Retina (tissue), 1 donor: ENCODE measurements at regions not wholly inside any gene's neighbourhood (a gene's known extent, or its start where the extent isn't known, plus 50 kb on each side); places are given as distances from the start of the nearest gene placed in this dataset.

Experiments
- DNase-seq: peaks from one replicate; pipeline ENCODE4 v3.0.0-alpha.2; 2016

DNA sequence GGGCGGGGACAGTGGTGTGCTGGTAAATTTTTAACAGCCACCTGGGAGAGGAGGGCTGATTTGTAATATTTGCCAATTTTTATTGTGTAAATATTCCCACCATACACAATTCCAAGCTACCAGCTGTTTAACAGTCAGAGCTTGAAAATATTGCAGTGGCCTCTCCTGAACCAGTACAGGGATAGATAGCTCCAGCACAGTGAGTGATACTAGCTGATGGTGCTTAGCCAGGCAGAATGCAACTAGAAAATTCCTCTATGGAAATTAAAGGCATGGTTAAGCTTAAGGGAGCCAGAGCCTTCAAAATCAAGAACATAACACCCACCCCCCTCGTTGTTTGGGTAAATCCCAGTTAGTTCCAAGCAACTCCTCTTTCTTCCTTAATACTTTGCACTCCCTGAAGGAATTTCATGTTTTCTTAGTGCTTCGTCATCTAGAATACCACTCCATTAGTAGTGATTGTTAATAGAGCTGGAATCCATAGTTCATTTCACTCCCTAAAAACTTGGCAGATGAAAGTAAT lies 96.6 kb downstream of the CYB561 start:
- no peak for DNase-seq

DNA sequence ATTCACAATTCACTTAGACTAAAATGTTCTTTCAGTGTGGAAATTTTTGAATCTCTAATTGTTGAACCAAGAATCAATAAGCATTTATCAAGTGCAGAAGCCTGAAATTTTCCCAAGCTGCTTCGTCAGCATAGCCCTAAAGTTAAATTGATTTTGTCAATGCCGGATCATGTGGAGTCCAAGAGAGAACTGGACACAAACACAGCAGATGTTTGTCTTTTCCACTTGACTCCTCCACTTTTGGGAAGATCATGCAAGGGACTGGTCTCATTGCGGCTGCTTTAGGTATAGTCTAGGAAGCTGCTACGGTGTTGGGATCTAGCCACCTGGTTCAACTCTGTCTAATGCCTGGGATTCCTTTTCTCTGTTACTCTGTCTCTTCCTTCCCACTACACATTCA lies 95.7 kb downstream of the CYB561 start:
- DNase-seq = no peak

DNA sequence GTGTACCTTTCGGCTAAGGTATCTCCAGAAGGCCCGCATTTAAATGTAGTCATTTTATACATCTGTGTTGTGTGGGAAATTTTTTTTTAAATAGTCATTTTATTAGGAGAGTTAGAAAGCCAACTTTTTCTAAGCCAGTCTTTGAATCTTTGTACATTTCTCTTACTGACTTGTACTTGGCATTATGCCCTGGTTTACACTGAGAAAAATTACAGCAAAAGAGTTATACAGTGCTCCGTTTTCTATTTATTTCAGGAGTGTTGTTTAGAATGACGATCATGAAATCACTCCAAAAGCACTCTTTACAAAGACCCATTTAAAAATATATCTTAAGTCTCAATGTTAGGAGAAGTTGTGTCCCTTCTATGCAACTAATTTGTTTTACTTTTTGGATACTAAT lies 91.8 kb downstream of the CYB561 start:
- no peak for DNase-seq

DNA sequence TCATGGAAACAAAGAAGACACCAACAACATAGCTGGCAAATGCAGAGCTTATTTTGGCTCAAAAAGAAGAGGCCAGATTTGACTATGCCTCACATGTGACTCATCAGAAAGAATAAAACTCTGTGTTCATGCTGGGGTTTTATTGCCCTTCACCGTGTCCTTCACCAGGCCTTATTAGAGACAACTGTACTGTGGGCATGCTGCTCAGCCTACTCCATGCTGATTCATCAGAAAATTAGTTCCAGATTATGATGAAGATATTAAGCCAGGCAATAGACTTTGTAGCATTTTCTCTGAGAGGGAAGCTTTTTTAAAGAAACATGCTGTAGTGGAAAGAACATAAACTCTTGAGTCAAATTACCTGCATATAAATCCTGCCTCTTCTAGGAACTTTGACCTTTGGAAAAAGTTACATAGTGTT lies 89.8 kb downstream of the CYB561 start:
- no peak for DNase-seq

DNA sequence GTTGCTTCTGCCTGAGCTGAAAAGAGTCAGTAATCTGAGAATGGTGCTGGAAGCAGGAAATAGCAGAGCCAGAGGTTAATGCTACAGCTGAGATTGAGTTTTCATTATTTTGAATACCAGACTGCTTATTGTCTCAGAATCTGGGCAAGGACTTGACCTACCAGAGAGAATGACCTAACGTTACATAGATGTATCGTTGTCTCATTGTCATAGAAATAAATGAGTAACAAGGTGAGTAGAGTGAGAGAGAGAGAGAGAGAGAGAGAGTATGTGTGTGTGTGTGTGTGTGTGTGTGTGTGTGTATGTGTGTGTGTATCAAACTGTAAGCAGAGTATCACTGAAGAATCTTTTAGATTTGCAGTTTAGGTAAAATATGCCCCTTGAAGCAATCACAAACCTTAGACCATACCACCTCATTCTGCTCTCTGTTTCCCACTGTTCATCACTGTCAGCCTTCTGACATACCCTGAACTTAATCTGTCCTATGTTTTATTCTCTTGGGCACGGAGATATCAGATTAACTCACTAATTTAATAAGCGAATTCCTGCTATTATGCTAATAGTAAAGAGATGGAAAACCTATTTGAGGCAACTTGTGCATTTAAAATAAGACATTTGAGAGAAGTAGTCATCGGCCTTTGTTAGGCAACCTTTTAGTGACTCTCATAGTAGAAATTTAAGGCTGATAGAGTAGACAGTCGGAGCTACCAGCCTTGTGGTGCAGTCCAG lies 87.8 kb downstream of the CYB561 start:
- no peak for DNase-seq

DNA sequence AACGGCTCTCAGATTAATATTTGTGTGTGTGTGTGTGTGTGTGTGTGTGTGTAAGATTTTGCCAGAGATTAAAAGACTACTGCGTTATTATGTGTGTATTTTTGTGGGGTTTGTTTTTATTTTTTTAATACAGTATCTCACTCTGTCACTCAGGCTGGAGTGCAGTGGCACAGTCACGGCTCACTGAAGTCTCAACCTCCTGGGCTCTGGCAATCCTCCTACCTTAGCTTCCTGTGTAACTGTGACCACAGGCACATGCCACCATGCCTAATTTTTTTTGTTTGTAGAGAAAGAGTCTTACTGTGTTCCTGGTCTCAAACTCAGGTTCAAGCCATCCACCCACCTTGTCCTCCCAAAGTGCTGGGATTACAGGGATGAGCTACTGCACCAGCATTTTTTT lies 87.2 kb downstream of the CYB561 start:
- DNase-seq = no peak

DNA sequence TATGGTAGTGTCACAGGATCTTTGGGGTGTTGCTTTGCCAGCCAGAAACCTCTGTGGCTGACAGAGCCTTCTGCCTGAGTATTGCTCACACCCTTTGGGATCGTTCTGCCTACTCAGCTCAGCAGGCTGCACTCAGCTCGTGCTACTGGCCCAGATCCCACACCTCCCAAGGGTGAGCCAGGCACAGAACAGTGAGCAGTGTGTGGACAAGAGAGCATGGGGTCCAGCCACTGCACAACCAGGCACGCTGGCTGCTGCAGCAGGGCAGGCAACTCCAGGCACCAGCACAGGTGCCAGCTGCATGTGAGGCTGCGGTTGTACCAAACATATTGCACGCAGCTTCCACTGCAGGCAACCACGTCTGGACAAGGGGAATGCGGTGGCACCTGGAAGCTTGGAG lies 84.9 kb downstream of the CYB561 start:
- no peak for DNase-seq

DNA sequence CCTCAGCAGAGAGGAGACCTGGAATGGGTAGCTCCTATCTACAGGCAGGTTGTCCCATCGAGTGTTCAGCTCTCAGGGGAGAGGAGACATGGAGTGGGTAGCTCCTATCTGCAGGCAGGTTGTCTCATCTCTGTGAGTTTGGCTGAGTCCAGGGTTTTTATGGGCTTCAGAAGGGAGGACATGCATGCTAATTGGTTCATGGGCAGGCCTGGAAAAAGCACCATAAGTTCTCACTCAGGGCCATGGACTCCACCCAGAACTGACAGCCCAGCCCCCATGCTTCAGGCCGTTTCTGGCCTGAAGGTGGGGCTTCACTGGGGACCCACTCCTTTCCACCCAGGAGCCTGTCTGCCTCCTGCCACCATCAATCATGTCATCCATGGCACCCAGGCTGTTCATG lies 84.0 kb downstream of the CYB561 start:
- DNase-seq = no peak

DNA sequence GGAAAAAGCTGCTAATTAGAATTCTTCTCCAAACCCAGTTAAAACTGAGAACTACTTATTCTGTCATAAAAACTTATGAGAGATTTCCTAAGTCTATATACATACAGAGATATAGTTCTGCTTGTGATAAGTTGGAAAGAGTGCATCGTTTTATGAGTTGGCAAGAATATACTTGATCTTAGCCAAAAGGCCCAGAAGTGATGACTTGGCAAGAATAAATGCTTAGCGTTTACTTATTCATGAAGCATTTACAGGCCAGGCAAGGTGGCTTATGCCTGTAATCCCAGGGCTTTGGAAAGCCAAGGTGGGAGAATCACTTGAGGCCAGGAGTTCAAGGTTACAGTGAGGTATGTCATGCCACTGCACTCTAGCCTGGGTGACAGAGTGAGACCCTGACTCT lies 81.7 kb downstream of the CYB561 start:
- no peak for DNase-seq

DNA sequence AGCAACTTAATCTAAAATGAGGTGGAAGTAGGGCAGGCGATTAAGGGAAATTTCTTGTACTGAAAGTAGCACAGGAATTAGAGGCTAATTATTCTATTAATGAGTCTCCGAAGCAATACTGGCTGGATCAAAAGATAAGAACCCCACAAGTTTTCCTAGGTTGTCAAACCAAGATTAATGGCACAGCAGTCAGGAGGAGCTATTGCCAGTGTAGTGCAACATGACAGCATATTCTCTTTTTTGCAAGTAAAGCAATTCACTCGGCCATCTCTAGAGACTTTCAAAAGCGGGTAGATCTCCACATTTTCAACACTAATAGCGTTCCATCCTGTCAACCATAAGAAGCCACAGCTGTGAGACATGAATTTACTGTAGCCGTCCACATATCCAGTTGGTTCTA lies 81.2 kb downstream of the CYB561 start:
- DNase-seq = peak; percentile 16

DNA sequence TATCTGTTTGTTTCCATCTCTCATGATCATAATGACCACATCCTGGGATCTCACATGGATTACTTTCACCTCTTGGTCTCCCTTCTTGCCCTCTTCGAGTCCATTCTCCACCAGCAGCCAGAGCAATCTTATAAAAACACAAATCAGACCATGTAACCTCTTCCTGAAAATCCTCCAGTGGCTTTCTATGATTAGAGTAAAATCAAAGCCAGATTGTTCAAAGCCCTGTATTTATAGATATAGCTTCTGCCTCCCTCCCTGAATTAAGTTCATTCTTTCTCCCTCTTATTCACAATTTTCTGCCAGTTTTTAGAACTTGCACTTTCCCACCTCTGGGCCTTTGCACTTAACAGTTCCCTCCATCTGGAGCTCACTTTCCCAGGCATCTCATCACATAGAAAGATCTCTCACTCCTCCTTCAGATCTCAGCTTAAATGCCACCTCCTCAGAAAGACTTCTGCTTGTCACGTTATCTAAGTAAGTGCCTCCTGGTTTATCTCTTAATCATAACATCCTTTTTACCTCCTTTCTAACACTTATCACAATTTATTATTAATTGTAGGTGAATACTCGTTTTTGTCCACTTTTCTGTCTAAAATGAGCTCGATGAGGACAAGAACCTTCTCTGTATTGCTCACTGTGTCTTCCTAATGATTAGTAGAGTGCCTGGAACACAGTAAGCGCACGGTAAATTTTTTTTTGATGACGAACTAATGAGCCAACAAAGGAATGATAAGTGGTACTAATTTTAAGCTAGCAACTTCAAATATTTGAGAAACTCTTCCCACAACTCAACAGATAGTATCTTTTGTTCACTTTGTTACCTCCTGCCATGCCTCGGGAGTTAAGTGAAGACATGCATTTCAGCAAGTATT lies 80.5 kb downstream of the CYB561 start:
- no peak for DNase-seq

DNA sequence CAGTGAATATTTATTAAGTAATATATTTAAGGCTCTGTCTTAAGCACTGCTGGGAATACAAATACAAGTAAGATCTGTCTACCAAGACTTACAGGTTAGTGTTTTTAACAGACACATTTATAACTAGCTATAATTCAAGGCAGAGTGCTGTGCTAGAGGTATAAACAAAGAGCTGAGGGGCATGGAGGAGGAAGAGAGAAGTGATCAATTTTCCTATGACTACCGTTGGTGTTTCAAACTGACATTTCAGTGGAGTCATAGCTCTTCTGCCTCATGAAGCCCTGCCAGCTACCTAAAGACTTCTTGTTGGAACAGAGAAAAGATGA lies 79.9 kb downstream of the CYB561 start:
- no peak for DNase-seq

DNA sequence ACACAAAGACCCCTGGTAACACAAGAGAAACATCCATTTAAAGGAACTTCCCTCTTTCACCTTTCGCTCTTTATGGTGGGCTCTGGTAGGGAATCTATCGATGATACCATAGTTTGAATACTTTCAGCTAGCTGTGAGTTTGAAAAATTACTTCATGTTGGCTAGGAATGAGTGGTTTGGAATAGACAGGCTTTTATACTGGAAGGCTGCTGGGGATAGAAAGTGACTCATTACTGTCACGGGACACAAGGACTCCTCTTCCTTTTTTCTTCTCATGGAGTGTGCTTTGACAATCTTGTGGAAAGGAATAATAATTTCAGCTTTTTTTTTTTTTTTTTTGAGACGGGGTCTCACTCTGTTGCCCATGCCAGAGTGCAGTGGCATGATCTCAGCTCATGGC lies 76.9 kb downstream of the CYB561 start:
- DNase-seq = no peak

DNA sequence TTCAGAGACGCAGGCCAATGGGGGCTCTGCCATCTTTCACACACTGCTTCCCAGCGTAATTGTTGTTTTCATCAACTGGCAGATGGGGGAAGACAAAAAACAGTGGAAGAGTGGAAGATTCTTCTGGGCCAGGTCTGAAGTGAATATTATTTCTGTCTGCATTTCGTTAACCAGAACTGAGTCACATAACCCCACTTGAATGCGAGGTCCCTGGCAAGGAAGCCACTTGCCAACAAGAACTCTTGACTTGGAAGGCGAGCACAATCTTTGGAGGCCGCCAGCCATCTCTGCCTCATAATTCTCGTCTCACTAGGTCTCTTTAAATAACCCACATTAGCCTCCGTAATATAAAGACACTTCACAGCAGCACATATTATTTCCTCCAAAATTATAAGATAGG lies 75.4 kb downstream of the CYB561 start:
- DNase-seq = no peak

DNA sequence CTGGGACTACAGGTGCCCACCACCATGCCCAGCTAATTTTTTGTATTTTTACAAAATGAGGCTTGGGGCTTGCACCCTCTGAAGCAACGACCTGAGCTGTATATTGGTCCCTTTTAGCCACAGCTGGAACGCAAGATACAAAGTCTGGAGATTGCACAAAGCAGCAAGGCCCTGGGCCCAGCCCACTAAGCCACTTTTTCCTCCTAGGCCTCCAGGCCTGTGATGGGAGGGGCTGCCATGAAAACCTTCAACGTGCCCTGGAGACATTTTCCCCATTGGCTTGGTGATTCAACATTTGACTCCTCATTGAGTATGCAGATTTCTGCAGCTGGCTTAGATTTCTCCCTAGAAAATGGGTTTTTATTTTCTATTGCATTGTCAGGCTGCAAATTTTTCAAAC lies 69.2 kb downstream of the CYB561 start:
- DNase-seq = no peak

DNA sequence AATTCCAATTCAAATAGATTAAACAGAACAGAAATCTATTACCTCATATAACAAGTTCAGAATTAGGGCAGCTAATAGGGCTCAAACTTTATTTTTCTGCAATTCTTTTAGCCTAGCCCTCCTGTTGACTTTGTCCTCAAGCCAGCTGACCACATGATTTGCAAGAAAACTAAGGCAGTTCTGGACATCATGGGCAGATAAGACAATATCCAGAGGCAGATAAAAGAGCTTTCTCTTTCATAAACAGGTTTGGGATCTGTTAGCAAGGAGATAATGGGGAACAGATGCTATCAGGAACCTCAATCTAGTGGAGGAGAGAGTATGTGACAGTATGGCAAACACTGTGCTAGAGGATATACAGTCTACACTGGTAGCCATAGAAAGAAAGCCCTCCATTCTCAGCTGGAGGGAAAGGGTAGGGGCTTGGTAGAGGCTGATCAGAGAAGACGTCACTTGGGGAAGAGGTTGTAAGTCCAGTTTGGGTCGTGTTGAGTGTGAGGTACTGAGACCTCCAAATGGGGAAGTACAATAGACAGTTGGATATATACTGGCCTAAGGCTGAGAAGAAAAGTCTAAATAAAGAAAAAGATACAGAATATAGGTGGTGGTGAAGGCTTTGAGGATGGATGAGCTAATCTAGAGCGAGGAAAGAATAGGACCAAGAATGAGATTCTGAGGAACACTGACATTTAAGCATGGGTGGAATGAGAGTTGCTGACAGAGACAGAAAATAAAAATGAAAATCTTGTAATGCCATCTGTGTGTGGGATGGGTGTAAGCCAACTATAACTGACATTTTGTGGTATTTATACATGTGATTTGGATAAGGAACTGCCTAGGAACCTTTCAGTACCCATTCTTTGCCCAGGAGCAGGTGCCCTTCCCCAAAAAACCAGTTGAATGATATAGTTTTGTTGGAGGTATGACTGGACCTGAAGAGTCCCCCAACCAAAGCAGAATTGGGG lies 67.4 kb downstream of the CYB561 start:
- no peak for DNase-seq

DNA sequence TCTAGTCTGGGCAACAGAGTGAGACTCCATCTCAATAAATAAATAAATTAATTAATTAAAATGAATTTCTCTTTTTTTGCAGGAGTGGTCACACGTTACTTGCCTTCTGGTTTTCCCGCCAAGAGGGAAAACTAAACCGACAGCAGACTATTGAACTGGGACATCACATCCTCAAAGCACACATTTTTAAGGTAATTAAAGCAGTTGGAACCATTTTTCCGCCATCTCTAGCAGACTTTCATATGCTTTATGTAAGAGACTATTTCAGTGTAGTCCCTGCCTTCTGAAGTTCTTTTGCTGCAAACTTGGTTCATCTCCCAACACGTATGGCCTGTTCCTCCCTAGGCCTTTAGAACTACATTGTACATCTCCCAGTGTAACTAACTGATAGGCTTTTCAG lies 66.5 kb downstream of the CYB561 start:
- DNase-seq = no peak

DNA sequence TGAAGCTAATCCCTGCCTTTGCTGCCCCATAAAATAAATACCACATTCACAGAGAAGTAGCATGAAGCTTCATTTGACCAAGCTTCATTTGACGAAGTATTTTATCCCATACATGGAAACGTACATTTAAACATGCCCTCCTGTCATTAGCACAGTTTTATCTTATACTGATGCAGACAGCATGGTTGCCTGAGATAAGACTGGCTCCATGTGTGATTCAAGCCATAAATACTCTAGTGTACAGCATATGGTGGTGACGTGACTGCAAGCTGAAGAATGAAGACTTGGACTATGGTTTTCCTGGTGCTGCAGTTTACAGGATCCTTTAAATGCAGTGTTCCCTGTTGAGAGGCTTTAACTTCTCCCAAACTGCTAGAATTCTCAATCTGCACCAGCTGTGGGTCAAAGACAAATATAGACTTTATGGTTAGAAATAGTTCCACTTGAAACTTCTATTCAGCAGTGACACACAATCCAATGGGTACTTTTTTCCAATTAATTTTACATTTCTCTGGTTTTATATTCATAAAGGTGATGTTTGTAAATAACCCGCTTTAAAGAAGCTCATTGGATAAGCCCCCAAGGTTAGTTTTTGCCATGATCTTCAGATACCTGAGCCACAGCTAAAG lies 64.9 kb downstream of the CYB561 start:
- no peak for DNase-seq

DNA sequence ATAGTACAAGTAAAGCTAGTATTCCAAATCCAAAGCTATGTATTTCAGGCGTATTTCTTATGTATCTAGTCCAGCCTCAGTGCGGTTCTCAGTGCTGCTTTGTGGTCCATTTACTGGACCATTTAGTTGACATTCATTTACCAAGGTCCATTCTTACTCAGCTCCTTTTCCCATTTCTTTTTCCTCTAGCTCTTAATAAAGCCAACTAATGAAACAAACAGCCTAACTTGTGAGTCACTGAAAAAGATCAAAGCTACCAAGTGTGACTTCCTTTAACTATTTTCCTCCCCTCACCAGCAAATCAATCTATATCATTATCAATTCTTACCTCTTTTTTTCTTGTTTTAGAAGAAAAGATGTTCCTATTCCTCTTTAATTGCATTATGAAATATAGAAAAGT lies 64.0 kb downstream of the CYB561 start:
- no peak for DNase-seq
